ENCODE measurements at regions not wholly inside any gene's neighbourhood (a gene's known extent, or its start where the extent isn't known, plus 50 kb on each side); places are given as distances from the start of the nearest gene placed in this dataset.
"Not testable (repeated sequence)": the region's sequence is repeated elsewhere in the genome, so short reads cannot be mapped to it uniquely, and the experiment has no call there.

DNA sequence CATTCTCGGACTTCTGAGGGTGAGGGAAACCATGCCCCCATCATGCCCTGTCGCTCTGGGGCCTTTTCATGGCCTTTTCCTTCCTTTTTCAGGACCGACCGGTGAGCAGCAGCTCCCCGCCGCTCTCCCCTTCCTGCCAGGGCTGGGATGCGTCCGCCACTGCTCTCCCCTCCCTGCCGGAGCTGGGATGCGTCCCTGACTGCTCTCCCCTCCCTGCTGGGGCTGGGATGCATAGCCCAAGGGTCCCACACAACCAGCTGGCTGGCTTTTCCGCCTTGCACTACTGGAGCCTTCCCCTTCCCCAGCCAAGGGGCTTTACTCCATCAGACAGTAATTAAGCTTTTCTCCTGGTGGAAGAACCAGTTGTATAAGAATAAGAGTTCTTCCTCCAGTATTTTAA is 129.7 kb upstream of the COBL start:
- Histone ChIP-seq H3K27ac (ENCODE audit: low read depth, low read length) (no peak overlapping the region), H3K36me3 (ENCODE audit: control insufficient read depth, insufficient read depth, low read length) (no peaks in the 10 kb centered on the region)
- WGBS (ENCODE audit: insufficient coverage) = 64% methylated on average over 10 of the region's 11 CpGs

GRCh38 chr7:51444936-51445335 is 128.3 kb upstream of the COBL start:
- WGBS (ENCODE audit: insufficient coverage) = 50% methylated on average over 1 of the region's 1 CpG
- Histone ChIP-seq H3K9me3 (ENCODE audit: control insufficient read depth, insufficient read depth, low read length) (no peaks in the 10 kb centered on the region), H3K36me3 (ENCODE audit: control insufficient read depth, insufficient read depth, low read length) (no peaks in the 10 kb centered on the region), H3K4me1 (ENCODE audit: control insufficient read depth, insufficient read depth, low read length) (peaks cover 4% of the 10 kb centered on the region), H3K4me3 (ENCODE audit: low read depth, low read length) (no peak overlapping the region), H3K27ac (ENCODE audit: low read depth, low read length) (no peak overlapping the region), H3K27me3 (ENCODE audit: control insufficient read depth, insufficient read depth, low read length) (no peaks in the 10 kb centered on the region)
- DNase-seq (ENCODE audit: low read depth in 4 of 6, low spot score in 6 of 6) = no peak

More for the DNA sequence above, 129.7 kb upstream of the COBL start:
- Histone ChIP-seq H3K4me3 (ENCODE audit: low read depth, low read length) (no peak overlapping the region), H3K27me3 (ENCODE audit: control insufficient read depth, insufficient read depth, low read length) (no peaks in the 10 kb centered on the region), H3K4me1 (ENCODE audit: control insufficient read depth, insufficient read depth, low read length) (peaks cover 4% of the 10 kb centered on the region), H3K9me3 (ENCODE audit: control insufficient read depth, insufficient read depth, low read length) (no peaks in the 10 kb centered on the region)
- no peak for DNase-seq (ENCODE audit: low read depth in 4 of 6, low spot score in 6 of 6)

- Histone ChIP-seq H3K27ac (ENCODE audit: low read depth, low read length) (no peak overlapping the region), H3K36me3 (ENCODE audit: control insufficient read depth, insufficient read depth, low read length) (no peaks in the 10 kb centered on the region), H3K4me1 (ENCODE audit: control insufficient read depth, insufficient read depth, low read length) (no peaks in the 10 kb centered on the region), H3K9me3 (ENCODE audit: control insufficient read depth, insufficient read depth, low read length) (no peaks in the 10 kb centered on the region), H3K4me3 (ENCODE audit: low read depth, low read length) (no peak overlapping the region), H3K27me3 (ENCODE audit: control insufficient read depth, insufficient read depth, low read length) (no peaks in the 10 kb centered on the region)
- peak; percentile 58 to 94 (median 69) for DNase-seq (ENCODE audit: low read depth in 4 of 6, low spot score in 6 of 6)
- 9% methylated on average over 5 of the region's 13 CpGs for WGBS (ENCODE audit: insufficient coverage)
These were observed 114.0 kb upstream of the COBL start for GRCh38 chr7:51430480-51431086.

DNA sequence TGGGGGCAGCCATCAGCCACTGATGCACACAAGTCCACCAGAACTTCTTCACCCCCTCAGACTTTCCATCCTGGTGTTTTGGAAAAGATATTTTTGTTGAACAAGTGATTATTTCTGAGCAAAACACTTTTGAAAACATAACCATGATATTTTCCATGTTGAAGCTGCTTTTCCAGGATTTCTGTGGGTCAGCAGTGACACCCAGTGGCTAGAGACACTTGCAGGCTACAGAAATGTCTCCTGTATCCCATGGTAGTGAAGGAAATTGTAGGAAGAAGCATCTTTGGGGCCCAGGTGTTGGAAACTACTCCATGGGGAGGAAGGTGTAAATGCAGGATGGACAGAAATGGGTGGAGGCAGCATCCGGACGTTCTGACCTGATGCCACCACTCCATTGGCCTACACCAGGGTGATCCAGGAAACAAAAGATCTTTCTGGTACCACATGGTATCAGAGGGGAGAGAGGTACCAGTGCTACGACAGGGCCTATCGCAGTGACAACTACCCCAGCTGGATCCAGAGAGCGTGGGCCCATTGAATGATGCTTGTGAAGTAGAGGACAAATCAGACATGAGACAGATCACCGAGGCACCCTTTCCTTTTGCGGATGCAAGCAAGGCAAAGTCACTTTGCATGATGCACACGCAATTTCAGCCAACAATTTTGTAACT is 111.7 kb upstream of the COBL start:
- H3K27me3 ChIP-seq (ENCODE audit: control insufficient read depth, insufficient read depth, low read length) = no peaks in the 10 kb centered on the region
- DNase-seq (ENCODE audit: low read depth in 4 of 6, low spot score in 6 of 6) = peak in 3 of 6 donors; percentile 22 to 80 (median 47)
- H3K27ac ChIP-seq (ENCODE audit: low read depth, low read length) = no peak overlapping the region
- H3K4me3 ChIP-seq (ENCODE audit: low read depth, low read length) = no peak overlapping the region
- WGBS (ENCODE audit: insufficient coverage) = 91% methylated on average over 6 of the region's 8 CpGs
- H3K9me3 ChIP-seq (ENCODE audit: control insufficient read depth, insufficient read depth, low read length) = no peaks in the 10 kb centered on the region
- H3K36me3 ChIP-seq (ENCODE audit: control insufficient read depth, insufficient read depth, low read length) = no peaks in the 10 kb centered on the region
- no peaks in the 10 kb centered on the region for H3K4me1 ChIP-seq (ENCODE audit: control insufficient read depth, insufficient read depth, low read length)

- Histone ChIP-seq H3K36me3 (ENCODE audit: control insufficient read depth, insufficient read depth, low read length) (no peaks in the 10 kb centered on the region), H3K4me1 (ENCODE audit: control insufficient read depth, insufficient read depth, low read length) (no peaks in the 10 kb centered on the region), H3K4me3 (ENCODE audit: low read depth, low read length) (no peak overlapping the region), H3K27ac (ENCODE audit: low read depth, low read length) (no peak overlapping the region), H3K9me3 (ENCODE audit: control insufficient read depth, insufficient read depth, low read length) (no peaks in the 10 kb centered on the region), H3K27me3 (ENCODE audit: control insufficient read depth, insufficient read depth, low read length) (no peaks in the 10 kb centered on the region)
- DNase-seq (ENCODE audit: low read depth in 4 of 6, low spot score in 6 of 6) = no peak
- 90% methylated on average over 12 of the region's 12 CpGs for WGBS (ENCODE audit: insufficient coverage)
These were observed 109.6 kb upstream of the COBL start for GRCh38 chr7:51426163-51426562.

GRCh38 chr7:51409934-51410333 is 93.3 kb upstream of the COBL start:
- not testable (repeated sequence) for H3K27me3 ChIP-seq (ENCODE audit: control insufficient read depth, insufficient read depth, low read length); H3K4me3 ChIP-seq (ENCODE audit: low read depth, low read length); H3K9me3 ChIP-seq (ENCODE audit: control insufficient read depth, insufficient read depth, low read length); H3K4me1 ChIP-seq (ENCODE audit: control insufficient read depth, insufficient read depth, low read length); DNase-seq (ENCODE audit: low read depth in 4 of 6, low spot score in 6 of 6); H3K27ac ChIP-seq (ENCODE audit: low read depth, low read length); H3K36me3 ChIP-seq (ENCODE audit: control insufficient read depth, insufficient read depth, low read length)
- no CpG with 5 or more reads among the region's 3 CpGs for WGBS (ENCODE audit: insufficient coverage)

DNA sequence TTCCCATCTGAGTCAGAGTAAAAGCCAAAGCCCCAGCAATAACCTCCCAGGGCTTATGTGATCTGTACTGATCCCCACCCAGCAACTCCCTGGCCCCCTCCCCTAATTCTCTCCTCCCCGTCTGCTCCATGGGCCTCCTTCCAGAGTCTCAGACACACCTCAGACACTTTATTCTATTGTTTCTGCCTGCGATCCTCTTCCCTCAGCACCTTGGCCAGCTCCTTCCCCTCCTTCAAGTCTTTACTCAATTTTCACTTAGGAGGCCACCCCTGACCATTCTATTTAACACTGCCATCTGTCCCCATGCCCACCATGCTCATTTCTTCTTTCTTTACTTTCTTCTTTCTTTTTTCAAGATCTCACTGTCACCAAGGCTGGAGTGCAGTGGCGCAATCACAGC is 81.0 kb upstream of the COBL start:
- not testable (repeated sequence) for H3K27ac ChIP-seq (ENCODE audit: low read depth, low read length); H3K4me1 ChIP-seq (ENCODE audit: control insufficient read depth, insufficient read depth, low read length); H3K4me3 ChIP-seq (ENCODE audit: low read depth, low read length); DNase-seq (ENCODE audit: low read depth in 4 of 6, low spot score in 6 of 6); H3K9me3 ChIP-seq (ENCODE audit: control insufficient read depth, insufficient read depth, low read length); H3K27me3 ChIP-seq (ENCODE audit: control insufficient read depth, insufficient read depth, low read length); H3K36me3 ChIP-seq (ENCODE audit: control insufficient read depth, insufficient read depth, low read length)
- 10% methylated on average over 2 of the region's 3 CpGs for WGBS (ENCODE audit: insufficient coverage)

GRCh38 chr7:51393003-51393402 is 76.4 kb upstream of the COBL start:
- H3K36me3 ChIP-seq (ENCODE audit: control insufficient read depth, insufficient read depth, low read length); H3K27me3 ChIP-seq (ENCODE audit: control insufficient read depth, insufficient read depth, low read length); H3K9me3 ChIP-seq (ENCODE audit: control insufficient read depth, insufficient read depth, low read length); H3K4me3 ChIP-seq (ENCODE audit: low read depth, low read length); H3K27ac ChIP-seq (ENCODE audit: low read depth, low read length); H3K4me1 ChIP-seq (ENCODE audit: control insufficient read depth, insufficient read depth, low read length); DNase-seq (ENCODE audit: low read depth in 4 of 6, low spot score in 6 of 6): not testable (repeated sequence)
- 78% methylated on average over 3 of the region's 6 CpGs for WGBS (ENCODE audit: insufficient coverage)

DNA sequence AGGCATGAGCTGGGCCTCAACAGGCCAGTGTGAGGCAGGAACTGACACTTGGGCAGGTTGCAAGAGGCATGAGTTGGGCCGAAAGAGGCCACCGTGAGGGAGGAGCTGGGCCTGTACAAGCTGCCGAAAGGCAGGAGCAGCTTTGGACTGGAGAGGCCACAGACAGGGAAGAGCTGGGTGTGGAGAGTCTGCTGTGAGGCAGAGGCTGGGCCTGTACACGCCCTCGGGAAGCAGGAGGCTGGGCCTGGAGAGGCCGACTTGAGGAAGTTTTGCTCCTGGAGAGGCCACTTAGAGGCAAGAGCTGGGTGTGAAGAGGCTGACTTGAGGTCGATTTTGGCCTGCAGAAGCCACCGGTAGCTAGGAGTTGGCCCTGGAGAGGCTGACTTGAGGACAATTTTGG is 73.3 kb upstream of the COBL start:
- not testable (repeated sequence) for H3K27me3 ChIP-seq (ENCODE audit: control insufficient read depth, insufficient read depth, low read length); H3K36me3 ChIP-seq (ENCODE audit: control insufficient read depth, insufficient read depth, low read length); DNase-seq (ENCODE audit: low read depth in 4 of 6, low spot score in 6 of 6); H3K4me1 ChIP-seq (ENCODE audit: control insufficient read depth, insufficient read depth, low read length); H3K4me3 ChIP-seq (ENCODE audit: low read depth, low read length); H3K9me3 ChIP-seq (ENCODE audit: control insufficient read depth, insufficient read depth, low read length); H3K27ac ChIP-seq (ENCODE audit: low read depth, low read length)
- WGBS (ENCODE audit: insufficient coverage) = 95% methylated on average over 2 of the region's 8 CpGs

DNA sequence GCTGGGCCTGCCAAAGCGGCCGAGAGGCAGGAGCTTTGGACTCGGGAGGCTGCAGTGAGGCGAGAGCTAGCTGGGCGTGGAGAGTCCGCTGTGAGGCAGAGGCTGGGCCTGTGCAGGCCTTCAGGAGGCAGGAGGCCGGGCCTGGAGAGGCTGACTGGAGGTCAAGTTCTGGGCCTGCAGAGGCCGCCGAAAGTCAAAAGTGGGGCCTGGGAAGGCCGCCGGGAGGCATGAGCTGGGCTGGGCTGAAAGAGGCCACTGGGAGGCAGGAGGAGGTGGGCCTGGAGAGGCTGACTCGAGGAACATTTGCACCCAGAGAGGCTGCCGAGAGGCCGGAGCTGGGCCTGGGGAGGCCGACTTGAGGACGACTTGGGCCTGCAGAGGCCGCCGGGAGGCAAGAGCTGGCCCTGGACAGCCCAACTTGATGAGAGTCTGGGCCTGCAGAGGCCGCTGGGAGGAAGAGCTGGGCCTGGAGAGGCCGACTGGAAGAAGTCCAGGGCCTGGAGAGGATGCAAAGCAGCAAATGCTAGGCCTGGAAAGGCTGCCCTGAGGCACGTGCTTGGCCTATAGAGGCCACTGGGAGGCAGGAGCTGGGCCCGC is 72.7 kb upstream of the COBL start:
- H3K27ac ChIP-seq (ENCODE audit: low read depth, low read length); DNase-seq (ENCODE audit: low read depth in 4 of 6, low spot score in 6 of 6); H3K27me3 ChIP-seq (ENCODE audit: control insufficient read depth, insufficient read depth, low read length); H3K36me3 ChIP-seq (ENCODE audit: control insufficient read depth, insufficient read depth, low read length); H3K4me3 ChIP-seq (ENCODE audit: low read depth, low read length); H3K9me3 ChIP-seq (ENCODE audit: control insufficient read depth, insufficient read depth, low read length); H3K4me1 ChIP-seq (ENCODE audit: control insufficient read depth, insufficient read depth, low read length): not testable (repeated sequence)
- WGBS (ENCODE audit: insufficient coverage) = 94% methylated on average over 22 of the region's 22 CpGs

Data from spinal cord (tissue), 9 donors.